OCI-LY3 (cell line): ENCODE measurements at regions not wholly inside any gene's neighbourhood (a gene's known extent, or its start where the extent isn't known, plus 50 kb on each side); places are given as distances from the start of the nearest gene placed in this dataset.

Source experiments
- H2AFZ ChIP-seq: fragments of 200-600, 300-600 bp; shearing (Covaris generic); 2 replicates; pipeline ENCODE4 v1.6.0; 2014; ENCODE audit warnings: antibody characterized with exemption, low read depth, low read length
- H3K27ac ChIP-seq: fragments of 200-600, 300-600 bp; sonication (generic); 2 replicates; pipeline ENCODE4 v1.5.1; 2014; ENCODE audit warnings: mild to moderate bottlenecking, low read length, moderate library complexity, mixed read lengths
- H3K27me3 ChIP-seq: fragments of 200-600, 300-600 bp; sonication (generic); 2 replicates; pipeline ENCODE4 v1.6.1; 2014; ENCODE audit warnings: low read depth, low read length, mixed read lengths
- H3K36me3 ChIP-seq: fragments of 200-600, 300-600 bp; sonication (generic); replicated peaks from 2 replicates; pipeline ENCODE3; 2014; ENCODE audit warnings: low read depth, low read length, mixed read lengths
- H3K4me1 ChIP-seq: fragments of 300-600, 200-600 bp; sonication (generic); 2 replicates; pipeline ENCODE4 v1.6.1; 2014; ENCODE audit warnings: low read length, mixed read lengths
- H3K4me2 ChIP-seq: fragments of 200-600, 300-600 bp; sonication (generic); 2 replicates; pipeline ENCODE4 v1.6.1; 2014; ENCODE audit warnings: low read length, mixed read lengths
- H3K4me3 ChIP-seq: fragments of 300-600, 200-600 bp; sonication (generic); 2 replicates; pipeline ENCODE4 v1.5.1; 2014; ENCODE audit warnings: antibody characterized with exemption, mild to moderate bottlenecking, low read length, moderate library complexity
- H3K79me2 ChIP-seq: fragments of 300-600, 200-600 bp; shearing (Covaris generic); 2 replicates; pipeline ENCODE4 v1.6.1; 2014; ENCODE audit warnings: mild to moderate bottlenecking, low read length, mixed read lengths
- H3K9ac ChIP-seq: fragments of 300-600, 200-600 bp; shearing (Covaris generic); 2 replicates; pipeline ENCODE4 v1.6.0; 2014; ENCODE audit warnings: mild to moderate bottlenecking, low read length, moderate library complexity
- H3K9me3 ChIP-seq: fragments of 200-600, 300-600 bp; shearing (Covaris generic); 2 replicates; pipeline ENCODE4 v1.6.1; 2014; ENCODE audit warnings: low read length, mixed read lengths; ENCODE audit not compliant: insufficient read depth
- H4K20me1 ChIP-seq: fragments of 200-600, 300-600 bp; sonication (generic); 2 replicates; pipeline ENCODE4 v1.6.1; 2016; ENCODE audit warnings: low read length, mixed read lengths; ENCODE audit not compliant: insufficient read depth
- EZH2phosphoT487 ChIP-seq: fragments of 200-600 bp; shearing (Covaris generic); IDR thresholded peaks from 2 replicates; pipeline ENCODE4 v1.6.1; 2018; ENCODE audit warnings: antibody characterized with exemption, mixed run types, low read depth
- TF ChIP-seq, protein P1 (sequence below): fragments of 200-600, 300-600 bp; sonication (generic); IDR thresholded peaks from 2 replicates; pipeline ENCODE4 v1.5.1; 2014; ENCODE audit warnings: antibody characterized with exemption, low read length, low read depth

DNA sequence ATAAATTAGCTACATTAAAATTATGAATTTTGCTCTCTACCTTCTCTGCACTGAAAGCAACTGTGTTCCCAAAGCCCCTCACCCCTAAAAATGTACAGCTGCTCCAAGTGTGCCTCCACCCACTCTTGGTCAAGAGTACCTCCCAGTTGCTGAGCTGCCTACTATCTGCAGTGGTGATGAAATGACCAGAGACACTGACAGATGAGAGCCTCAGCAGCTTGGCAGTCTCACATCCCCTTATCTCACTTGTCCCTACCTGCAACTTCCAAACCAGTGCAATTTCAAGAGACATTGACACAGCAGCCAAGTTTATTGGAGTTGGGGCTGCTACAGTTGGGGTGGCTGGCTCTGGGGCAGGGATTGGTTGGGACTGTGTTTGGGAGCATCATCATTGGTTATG is 52.2 kb upstream of the COL6A5 start:
- Histone ChIP-seq H3K9me3 (no peaks in the 10 kb centered on the region), H3K9ac (no peak overlapping the region), H3K79me2 (no peaks in the 10 kb centered on the region), H3K27ac (no peak overlapping the region), H3K4me2 (no peak overlapping the region), H3K4me1 (no peaks in the 10 kb centered on the region), H2AFZ (no peak overlapping the region), H3K36me3 (no peaks in the 10 kb centered on the region), H3K27me3 (peaks cover 8% of the 10 kb centered on the region; the same call in 1 of the 2 replicates), H3K4me3 (no peak overlapping the region), H4K20me1 (no peaks in the 10 kb centered on the region)
- no peak for TF ChIP-seq EZH2phosphoT487
- TF ChIP-seq, protein P1, sequence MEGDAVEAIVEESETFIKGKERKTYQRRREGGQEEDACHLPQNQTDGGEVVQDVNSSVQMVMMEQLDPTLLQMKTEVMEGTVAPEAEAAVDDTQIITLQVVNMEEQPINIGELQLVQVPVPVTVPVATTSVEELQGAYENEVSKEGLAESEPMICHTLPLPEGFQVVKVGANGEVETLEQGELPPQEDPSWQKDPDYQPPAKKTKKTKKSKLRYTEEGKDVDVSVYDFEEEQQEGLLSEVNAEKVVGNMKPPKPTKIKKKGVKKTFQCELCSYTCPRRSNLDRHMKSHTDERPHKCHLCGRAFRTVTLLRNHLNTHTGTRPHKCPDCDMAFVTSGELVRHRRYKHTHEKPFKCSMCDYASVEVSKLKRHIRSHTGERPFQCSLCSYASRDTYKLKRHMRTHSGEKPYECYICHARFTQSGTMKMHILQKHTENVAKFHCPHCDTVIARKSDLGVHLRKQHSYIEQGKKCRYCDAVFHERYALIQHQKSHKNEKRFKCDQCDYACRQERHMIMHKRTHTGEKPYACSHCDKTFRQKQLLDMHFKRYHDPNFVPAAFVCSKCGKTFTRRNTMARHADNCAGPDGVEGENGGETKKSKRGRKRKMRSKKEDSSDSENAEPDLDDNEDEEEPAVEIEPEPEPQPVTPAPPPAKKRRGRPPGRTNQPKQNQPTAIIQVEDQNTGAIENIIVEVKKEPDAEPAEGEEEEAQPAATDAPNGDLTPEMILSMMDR = no peak
